LNCaP clone FGC (cell line): ENCODE measurements at regions not wholly inside any gene's neighbourhood (a gene's known extent, or its start where the extent isn't known, plus 50 kb on each side); places are given as distances from the start of the nearest gene placed in this dataset.

ENCODE experiments used
- DNase-seq: peaks from one replicate; pipeline ENCODE4 v3.0.0-alpha.2; 2011; ENCODE audit warnings: low read depth
- H3K4me3 ChIP-seq: 2 replicates; pipeline ENCODE4 v1.5.1; 2011; ENCODE audit warnings: mild to moderate bottlenecking, low read depth, low read length, control low read depth
- TF ChIP-seq, protein P1 (sequence below): IDR thresholded peaks from 2 replicates; pipeline ENCODE4 v1.5.1; 2012; ENCODE audit warnings: mild to moderate bottlenecking; ENCODE audit not compliant: control insufficient read depth, insufficient read depth; ENCODE audit errors: extremely low read depth

DNA sequence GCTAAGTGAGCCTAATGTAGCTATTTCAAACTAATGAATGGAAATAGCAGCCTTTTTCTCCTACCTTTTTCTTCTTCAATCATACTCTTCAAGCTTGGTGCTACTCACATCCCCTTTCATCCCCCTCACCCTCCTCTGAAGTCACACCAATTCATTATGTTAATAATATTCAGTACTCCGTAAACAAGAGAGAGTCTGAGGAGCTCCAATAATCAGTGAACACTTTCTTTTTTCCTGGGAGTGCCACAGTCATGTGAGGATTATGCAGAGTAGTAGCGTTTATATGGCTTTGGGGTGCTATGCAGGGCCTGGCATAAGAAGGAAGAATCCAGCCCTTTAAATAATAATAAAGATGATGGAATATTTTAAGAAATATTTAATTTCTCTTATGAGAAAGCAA, 354.3 kb upstream of the CTNND2 start:
- TF ChIP-seq, protein P1, sequence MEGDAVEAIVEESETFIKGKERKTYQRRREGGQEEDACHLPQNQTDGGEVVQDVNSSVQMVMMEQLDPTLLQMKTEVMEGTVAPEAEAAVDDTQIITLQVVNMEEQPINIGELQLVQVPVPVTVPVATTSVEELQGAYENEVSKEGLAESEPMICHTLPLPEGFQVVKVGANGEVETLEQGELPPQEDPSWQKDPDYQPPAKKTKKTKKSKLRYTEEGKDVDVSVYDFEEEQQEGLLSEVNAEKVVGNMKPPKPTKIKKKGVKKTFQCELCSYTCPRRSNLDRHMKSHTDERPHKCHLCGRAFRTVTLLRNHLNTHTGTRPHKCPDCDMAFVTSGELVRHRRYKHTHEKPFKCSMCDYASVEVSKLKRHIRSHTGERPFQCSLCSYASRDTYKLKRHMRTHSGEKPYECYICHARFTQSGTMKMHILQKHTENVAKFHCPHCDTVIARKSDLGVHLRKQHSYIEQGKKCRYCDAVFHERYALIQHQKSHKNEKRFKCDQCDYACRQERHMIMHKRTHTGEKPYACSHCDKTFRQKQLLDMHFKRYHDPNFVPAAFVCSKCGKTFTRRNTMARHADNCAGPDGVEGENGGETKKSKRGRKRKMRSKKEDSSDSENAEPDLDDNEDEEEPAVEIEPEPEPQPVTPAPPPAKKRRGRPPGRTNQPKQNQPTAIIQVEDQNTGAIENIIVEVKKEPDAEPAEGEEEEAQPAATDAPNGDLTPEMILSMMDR = no peak
- no peak overlapping the region for H3K4me3 ChIP-seq
- no peak for DNase-seq

DNA sequence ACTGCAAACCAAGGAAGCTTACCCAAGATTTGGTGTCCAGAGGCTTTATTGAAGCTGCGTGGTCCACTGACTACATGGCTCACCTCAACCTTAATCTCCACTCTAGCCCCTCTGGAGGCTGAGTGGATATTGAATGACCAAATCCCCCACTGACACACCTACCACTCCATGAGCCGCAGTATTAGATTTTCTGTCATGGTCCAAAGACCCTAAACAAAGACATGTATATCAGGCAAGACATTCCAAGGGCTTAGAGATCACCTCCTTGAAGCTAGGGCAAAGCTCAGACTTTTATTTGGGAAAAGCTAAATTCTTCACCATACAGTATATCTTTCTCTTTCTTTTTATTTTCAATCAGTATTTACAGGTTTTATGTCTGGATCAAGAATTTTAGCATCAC, 346.2 kb upstream of the CTNND2 start:
- TF ChIP-seq, protein P1 = no peak
- DNase-seq = no peak

DNA sequence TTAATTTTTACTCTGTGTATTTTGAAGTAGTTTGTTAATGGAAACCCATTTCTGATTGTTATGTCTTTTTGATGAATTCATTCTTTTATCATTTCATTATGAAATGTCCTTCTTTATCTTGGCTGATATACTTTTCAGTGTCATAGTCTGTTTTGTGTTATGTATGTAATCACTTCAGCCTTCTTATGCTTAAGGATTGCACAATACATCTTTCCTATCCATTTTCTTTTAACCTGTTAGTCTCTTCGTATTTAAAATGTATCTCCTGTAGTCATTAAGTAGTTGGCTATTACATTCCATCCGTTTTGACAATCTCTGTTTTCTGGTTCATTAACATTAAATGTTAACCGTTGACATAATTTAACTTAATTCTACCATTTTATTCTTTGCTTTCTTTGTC, 344.6 kb upstream of the CTNND2 start:
- no peak overlapping the region for H3K4me3 ChIP-seq
- TF ChIP-seq, protein P1 = no peak

More for the DNA sequence above, 346.2 kb upstream of the CTNND2 start:
- no peak overlapping the region for H3K4me3 ChIP-seq

DNA sequence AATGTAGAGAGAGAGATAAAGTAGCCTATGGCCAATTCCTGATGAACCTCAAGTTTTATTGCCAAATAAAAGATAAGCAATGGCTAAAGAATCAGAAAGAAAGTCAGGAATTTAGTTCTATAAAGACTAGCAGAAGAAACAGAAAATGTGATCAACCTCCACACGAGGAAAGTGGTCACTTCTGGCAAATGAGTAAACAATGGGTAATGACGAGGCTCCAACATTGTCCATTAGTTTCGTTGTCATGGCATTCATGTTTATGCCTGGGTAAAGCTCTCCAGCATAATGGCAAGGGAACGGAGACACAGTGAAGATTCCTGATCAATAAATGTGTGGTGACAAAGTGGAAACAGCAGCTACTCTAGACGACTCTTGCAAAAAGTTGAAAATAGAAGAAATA, 341.8 kb upstream of the CTNND2 start:
- no peak for DNase-seq
- no peak overlapping the region for H3K4me3 ChIP-seq
- TF ChIP-seq, protein P1 = no peak

More for the DNA sequence above, 344.6 kb upstream of the CTNND2 start:
- no peak for DNase-seq

DNA sequence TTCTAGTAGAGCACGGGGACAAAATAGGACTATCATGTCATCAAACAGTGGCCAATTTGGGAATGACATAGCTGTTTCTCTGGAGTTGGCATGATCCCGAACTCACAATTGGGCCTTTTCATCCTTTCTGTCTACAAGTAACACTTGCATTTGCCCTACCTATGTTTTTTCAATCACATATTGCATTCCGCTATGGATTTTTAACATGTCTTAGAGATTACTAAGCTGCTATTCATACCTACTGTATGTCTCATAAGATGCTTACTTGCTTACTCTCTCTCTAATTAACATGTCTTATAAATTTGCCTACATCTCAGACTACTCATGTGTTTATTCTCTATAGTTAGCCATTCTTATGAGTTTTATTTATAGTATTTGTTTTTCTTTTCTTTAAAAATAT, 341.2 kb upstream of the CTNND2 start:
- DNase-seq = no peak
- TF ChIP-seq, protein P1 = no peak

DNA sequence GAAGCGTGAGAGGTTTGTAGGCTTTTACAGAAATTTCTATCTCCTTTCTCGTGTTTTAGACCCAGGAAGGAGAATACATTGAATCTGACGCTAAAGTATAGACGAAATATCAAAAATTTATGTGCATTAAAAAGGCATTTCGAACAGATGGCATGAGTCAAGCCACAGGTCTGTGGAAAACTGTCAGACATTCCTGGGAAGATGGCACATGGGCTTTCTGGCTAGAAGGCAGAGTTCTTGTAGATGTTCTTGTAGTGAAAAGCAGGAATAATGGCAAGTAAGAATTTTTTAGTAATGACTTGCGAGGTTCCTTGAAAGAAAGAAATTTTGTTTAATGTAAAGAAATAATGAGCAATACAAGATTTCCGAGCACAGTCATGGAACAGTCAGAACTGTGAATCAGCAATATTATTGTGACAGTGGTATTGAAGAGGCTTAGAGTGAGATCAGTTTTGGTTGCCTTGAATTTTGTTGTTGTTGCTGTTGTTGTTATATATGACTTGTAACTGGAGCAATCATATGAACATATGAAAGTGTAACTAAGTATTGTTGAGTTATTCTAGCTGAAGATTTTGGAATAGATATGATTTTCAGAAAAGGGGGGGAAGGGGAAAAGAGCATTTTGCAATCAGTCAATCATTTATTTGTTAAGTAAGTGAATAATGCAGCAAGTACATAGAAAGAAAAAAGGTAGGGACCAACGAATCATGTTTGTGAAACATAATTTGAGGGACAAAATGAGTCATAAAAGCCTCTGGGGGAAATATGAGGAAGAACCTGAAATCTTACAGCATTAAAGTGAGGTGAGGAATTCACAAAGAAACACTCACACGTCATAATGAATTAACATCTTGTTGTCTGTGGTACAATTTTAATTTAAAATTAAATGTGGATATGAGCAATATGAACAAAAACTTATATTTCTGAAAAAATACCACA, 339.0 kb upstream of the CTNND2 start:
- DNase-seq = no peak
- H3K4me3 ChIP-seq = no peak overlapping the region
- TF ChIP-seq, protein P1 = no peak

More for the DNA sequence above, 341.2 kb upstream of the CTNND2 start:
- H3K4me3 ChIP-seq = no peak overlapping the region
